PC-9 (cell line): ENCODE measurements at regions not wholly inside any gene's neighbourhood (a gene's known extent, or its start where the extent isn't known, plus 50 kb on each side); places are given as distances from the start of the nearest gene placed in this dataset.
"Not testable (repeated sequence)": the region's sequence is repeated elsewhere in the genome, so short reads cannot be mapped to it uniquely, and the experiment has no call there.

Experiments
- BruUV-seq: library from RNA; stranded (reverse); fragments of 400-500 nt; replicated peaks from 2 replicates; lab custom pipeline; 2021; lab: Mats Ljungman, UMichigan
- CTCF ChIA-PET: fragments of 300-600 bp; sonication (Branson Sonifier 250); formaldehyde crosslinking; loops from one replicate; lab custom pipeline; 2022; ENCODE audit warnings: antibody characterized with exemption; lab: Charles Lee
- POLR2A ChIA-PET: fragments of 300-600 bp; sonication (Branson Sonifier 250); formaldehyde crosslinking; loops from one replicate; lab custom pipeline; 2022; ENCODE audit warnings: antibody characterized with exemption; ENCODE audit not compliant: unreplicated experiment; lab: Charles Lee
- DNase-seq, 2 experiments: peaks; one replicate each; pipeline versions ENCODE4 v3.0.0 to v3.0.0-alpha.2; 2015 to 2022; ENCODE audit warnings: mixed read lengths in 1 of 2
- H2AFZ ChIP-seq: fragments of 200-600 bp; sonication (generic); 2 replicates; pipeline ENCODE4 v1.8.1; 2017; ENCODE audit warnings: antibody characterized with exemption
- H3F3A ChIP-seq: fragments of 200-600 bp; sonication (generic); 2 replicates; pipeline ENCODE4 v1.8.1; 2017; ENCODE audit warnings: antibody characterized with exemption, mild to moderate bottlenecking, low read depth; ENCODE audit not compliant: insufficient read depth
- H3K27ac ChIP-seq: fragments of 200-600 bp; sonication (generic); 2 replicates; pipeline ENCODE4 v1.6.1; 2016; ENCODE audit warnings: mixed run types
- H3K27me3 ChIP-seq: fragments of 200-600 bp; sonication (generic); 2 replicates; pipeline ENCODE4 v1.6.1; 2016; ENCODE audit warnings: low read depth, mixed run types; ENCODE audit not compliant: insufficient read depth
- H3K36me3 ChIP-seq: fragments of 200-600 bp; sonication (generic); 2 replicates; pipeline ENCODE4 v1.6.1; 2016; ENCODE audit warnings: low read depth, mixed run types
- H3K4me1 ChIP-seq: fragments of 200-600 bp; sonication (generic); replicated peaks from 2 replicates; pipeline ENCODE4 v1.6.1; 2016; ENCODE audit warnings: mixed run types; ENCODE audit not compliant: insufficient read depth
- H3K4me2 ChIP-seq: fragments of 200-600 bp; sonication (generic); 2 replicates; pipeline ENCODE4 v1.6.1; 2017; ENCODE audit warnings: mixed run types
- H3K4me3 ChIP-seq: fragments of 200-600 bp; sonication (generic); 2 replicates; pipeline ENCODE4 v1.6.1; 2016; ENCODE audit warnings: mixed run types
- H3K79me2 ChIP-seq: fragments of 200-600 bp; sonication (generic); 2 replicates; pipeline ENCODE4 v1.6.1; 2017; ENCODE audit warnings: low read depth, mixed run types
- H3K9me2 ChIP-seq: fragments of 200-600 bp; sonication (generic); 2 replicates; pipeline ENCODE4 v1.8.1; 2017; ENCODE audit warnings: mild to moderate bottlenecking; ENCODE audit not compliant: insufficient read depth
- H3K9me3 ChIP-seq: fragments of 200-600 bp; sonication (generic); 2 replicates; pipeline ENCODE4 v1.8.1; 2016; ENCODE audit warnings: low read depth; ENCODE audit not compliant: insufficient read depth
- H4K20me1 ChIP-seq: fragments of 200-600 bp; sonication (generic); 2 replicates; pipeline ENCODE4 v1.8.1; 2017; ENCODE audit not compliant: insufficient read depth
- EZH2 ChIP-seq: fragments of 200-600 bp; sonication (generic); IDR thresholded peaks from 2 replicates; pipeline ENCODE4 v1.8.0; 2017; ENCODE audit warnings: antibody characterized with exemption, low read depth
- intact Hi-C: fragments of 100-400 bp; cut with micrococcal nuclease; formaldehyde crosslinking; loops from one replicate; pipeline ENCODE4 v1.10.0; 2022; ENCODE audit not compliant: unreplicated experiment
- TF ChIP-seq, protein P1 (sequence below): fragments of 200-600 bp; sonication (generic); conservative IDR thresholded peaks from 2 replicates; pipeline ENCODE4 v1.6.1; 2017; ENCODE audit warnings: mixed run types, antibody characterized with exemption, mild to moderate bottlenecking, moderate library complexity

DNA sequence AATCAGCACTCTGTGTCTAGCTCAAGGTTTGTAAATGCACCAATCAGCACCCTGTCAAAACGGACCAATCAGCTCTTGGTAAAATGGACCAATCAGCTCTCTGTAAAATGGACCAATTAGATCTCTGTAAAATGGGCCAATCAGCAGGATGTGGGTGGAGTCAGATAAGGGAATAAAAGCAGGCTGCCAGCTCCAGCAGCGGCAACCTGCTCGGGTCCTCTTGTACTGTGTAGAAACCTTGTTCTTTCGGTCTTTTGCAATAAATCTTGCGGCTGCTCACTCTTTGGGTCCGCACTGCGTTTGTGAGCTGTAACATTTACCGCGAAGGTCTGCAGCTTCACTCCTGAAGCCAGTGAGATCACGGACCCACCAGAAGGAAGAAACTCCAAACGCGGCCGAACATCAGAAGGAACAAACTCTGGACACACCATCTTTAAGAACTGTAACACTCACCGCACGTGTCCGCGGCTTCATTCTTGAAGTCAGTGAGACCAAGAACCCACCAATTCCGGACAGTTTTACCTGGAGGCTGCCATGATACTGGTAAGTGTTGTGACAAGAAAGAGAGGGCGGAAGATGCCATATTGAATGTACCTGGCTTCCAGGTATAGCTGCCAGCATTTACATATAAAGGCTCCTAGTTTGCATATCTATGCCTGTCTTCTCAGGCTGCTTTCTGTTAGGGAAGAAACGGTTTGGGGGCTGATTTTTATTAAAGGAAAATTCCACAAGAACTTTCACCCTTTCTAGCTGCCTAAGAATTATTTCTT, 758.5 kb upstream of the CTNND2 start:
- Histone ChIP-seq H3F3A (no peaks in the 10 kb centered on the region), H2AFZ (no peak overlapping the region), H3K4me3 (no peak overlapping the region), H3K36me3 (no peaks in the 10 kb centered on the region), H3K9me3 (no peaks in the 10 kb centered on the region), H3K79me2 (no peaks in the 10 kb centered on the region), H3K27me3 (no peaks in the 10 kb centered on the region), H3K4me2 (no peak overlapping the region), H3K27ac (no peak overlapping the region), H3K9me2 (no peaks in the 10 kb centered on the region), H4K20me1 (no peaks in the 10 kb centered on the region), H3K4me1 (no peaks in the 10 kb centered on the region)
- CTCF ChIA-PET = no interaction called here
- DNase-seq = no peak
- TF ChIP-seq EZH2 = no peak
- TF ChIP-seq, protein P1, sequence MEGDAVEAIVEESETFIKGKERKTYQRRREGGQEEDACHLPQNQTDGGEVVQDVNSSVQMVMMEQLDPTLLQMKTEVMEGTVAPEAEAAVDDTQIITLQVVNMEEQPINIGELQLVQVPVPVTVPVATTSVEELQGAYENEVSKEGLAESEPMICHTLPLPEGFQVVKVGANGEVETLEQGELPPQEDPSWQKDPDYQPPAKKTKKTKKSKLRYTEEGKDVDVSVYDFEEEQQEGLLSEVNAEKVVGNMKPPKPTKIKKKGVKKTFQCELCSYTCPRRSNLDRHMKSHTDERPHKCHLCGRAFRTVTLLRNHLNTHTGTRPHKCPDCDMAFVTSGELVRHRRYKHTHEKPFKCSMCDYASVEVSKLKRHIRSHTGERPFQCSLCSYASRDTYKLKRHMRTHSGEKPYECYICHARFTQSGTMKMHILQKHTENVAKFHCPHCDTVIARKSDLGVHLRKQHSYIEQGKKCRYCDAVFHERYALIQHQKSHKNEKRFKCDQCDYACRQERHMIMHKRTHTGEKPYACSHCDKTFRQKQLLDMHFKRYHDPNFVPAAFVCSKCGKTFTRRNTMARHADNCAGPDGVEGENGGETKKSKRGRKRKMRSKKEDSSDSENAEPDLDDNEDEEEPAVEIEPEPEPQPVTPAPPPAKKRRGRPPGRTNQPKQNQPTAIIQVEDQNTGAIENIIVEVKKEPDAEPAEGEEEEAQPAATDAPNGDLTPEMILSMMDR = no peak
- intact Hi-C loops = no loop called here
- no TSS peak for BruUV-seq
- POLR2A ChIA-PET = no interaction called here

DNA sequence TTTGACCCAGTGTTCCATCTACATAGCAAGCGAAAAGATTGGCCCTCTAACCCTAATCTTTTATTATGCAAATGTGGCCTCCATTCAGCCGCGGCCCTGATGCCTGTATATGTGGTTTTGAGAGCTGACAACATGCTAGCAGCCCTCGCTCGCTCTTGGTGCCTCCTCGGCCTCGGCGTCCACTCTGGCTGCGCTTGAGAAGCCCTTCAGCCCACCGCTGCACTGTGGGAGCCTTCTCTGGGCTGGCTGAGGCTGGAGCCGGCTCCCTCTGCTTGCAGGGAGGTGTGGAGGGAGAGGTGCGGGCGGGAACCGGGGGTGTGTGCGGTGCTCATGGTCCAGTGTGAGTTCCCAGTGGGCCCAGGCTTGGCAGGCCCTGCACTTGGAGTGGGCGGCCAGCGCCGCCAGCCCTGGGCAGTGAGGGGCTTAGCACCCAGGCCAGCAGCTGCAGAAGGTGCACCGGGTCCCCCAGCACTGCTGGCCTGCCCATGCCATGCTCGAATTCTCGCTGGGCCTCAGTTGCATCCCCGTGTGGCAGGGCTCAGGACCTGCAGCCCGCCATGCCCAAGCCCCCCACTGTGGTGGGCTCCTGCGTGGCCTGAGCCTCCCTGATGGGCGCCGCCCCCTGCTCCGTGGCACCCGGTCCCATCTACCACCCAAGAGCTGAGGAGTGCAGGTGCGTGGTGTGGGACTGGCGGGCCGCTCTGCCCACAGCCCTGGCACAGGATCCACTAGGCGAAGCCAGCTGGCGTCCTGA, 757.5 kb upstream of the CTNND2 start:
- no TSS peak for BruUV-seq

DNA sequence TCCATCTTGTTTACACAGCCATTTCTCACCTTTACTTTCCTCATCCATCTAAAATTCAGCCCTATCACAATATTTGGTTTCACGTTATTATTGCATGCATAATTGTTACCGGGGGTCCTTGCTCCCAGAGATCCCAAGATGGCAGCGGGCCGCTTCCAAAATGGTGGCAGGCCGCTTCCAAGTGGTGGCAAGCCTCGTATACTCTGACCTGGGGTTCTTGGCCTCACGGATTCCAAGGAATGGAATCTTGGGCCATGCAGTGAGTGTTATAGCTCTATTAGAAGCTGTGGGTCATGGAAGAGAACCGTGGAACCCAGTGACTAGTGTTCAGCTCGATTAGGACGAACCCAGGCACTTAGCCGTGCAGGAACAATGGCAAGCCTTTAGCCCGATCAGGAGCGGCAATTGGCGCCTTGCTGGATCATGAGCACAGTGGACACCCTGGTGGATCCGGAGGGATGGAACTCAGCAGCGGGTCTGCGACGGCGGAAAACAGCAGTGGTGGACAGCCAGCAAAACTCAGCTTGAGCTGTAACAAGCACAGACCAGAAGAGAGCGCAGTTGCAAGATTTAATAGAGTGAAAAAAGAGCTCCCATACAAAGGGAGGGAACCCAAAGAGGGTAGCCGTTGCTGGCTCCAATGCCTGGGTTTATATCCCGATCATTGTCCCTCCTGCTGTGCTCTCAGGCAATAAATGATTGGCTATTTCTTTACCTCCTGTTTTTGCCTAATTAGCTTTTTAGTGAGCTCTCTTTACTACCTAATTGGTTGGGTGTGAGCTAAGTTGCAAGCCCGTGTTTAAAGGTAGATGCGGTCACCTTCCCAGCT, 756.2 kb upstream of the CTNND2 start:
- H2AFZ ChIP-seq, H4K20me1 ChIP-seq, POLR2A ChIA-PET, H3K36me3 ChIP-seq, H3K9me3 ChIP-seq, H3K4me1 ChIP-seq, intact Hi-C loops, H3F3A ChIP-seq, H3K27ac ChIP-seq, H3K4me2 ChIP-seq, H3K27me3 ChIP-seq, DNase-seq, H3K9me2 ChIP-seq, H3K4me3 ChIP-seq, H3K79me2 ChIP-seq, CTCF ChIA-PET, BruUV-seq: not testable (repeated sequence)

More for the DNA sequence above, 757.5 kb upstream of the CTNND2 start:
- H3K4me2 ChIP-seq = no peak overlapping the region
- DNase-seq = no peak
- H3K9me3 ChIP-seq = no peaks in the 10 kb centered on the region
- H4K20me1 ChIP-seq = no peaks in the 10 kb centered on the region
- intact Hi-C loops = no loop called here
- H3K79me2 ChIP-seq = no peaks in the 10 kb centered on the region
- no peaks in the 10 kb centered on the region for H3F3A ChIP-seq
- no peak overlapping the region for H3K4me3 ChIP-seq
- TF ChIP-seq, protein P1 = no peak
- TF ChIP-seq EZH2 = no peak
- no peaks in the 10 kb centered on the region for H3K9me2 ChIP-seq
- ChIA-PET CTCF (no interaction called here), POLR2A (no interaction called here)
- no peaks in the 10 kb centered on the region for H3K27me3 ChIP-seq
- no peak overlapping the region for H2AFZ ChIP-seq
- H3K36me3 ChIP-seq = no peaks in the 10 kb centered on the region
- H3K4me1 ChIP-seq = no peaks in the 10 kb centered on the region
- H3K27ac ChIP-seq = no peak overlapping the region
